22Rv1 (cell line): ENCODE measurements at regions not wholly inside any gene's neighbourhood (a gene's known extent, or its start where the extent isn't known, plus 50 kb on each side); places are given as distances from the start of the nearest gene placed in this dataset.

ENCODE experiments used
- ZFX ChIP-seq: fragments of 450-650 bp; IDR thresholded peaks from 2 replicates; pipeline ENCODE4 v1.6.1; 2017; ENCODE audit warnings: antibody characterized with exemption, borderline replicate concordance
- TF ChIP-seq, protein P1 (sequence below): fragments of 450-650 bp; IDR thresholded peaks from 2 replicates; pipeline ENCODE4 v1.5.1; 2017; ENCODE audit warnings: mild to moderate bottlenecking

DNA sequence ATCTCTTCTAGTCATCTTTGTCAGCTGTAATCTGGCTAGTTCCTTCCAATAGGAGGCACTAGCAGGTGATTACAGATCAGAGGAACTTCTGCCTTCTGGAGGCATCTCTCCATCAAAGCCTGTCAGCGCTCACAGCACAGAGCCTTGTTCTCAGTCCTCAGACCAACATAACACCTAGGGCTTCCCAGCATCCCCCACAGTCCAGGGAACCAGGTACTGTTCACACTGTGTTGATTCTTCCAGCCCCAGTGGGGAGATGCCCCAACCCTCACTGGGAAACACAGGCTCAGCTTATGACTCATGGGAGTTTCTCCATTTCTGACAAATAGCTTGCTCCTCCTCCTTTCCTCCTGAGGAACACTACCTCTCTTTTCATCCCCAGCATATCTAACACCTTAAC lies 601.7 kb downstream of the CBLN2 start:
- TF ChIP-seq, protein P1, sequence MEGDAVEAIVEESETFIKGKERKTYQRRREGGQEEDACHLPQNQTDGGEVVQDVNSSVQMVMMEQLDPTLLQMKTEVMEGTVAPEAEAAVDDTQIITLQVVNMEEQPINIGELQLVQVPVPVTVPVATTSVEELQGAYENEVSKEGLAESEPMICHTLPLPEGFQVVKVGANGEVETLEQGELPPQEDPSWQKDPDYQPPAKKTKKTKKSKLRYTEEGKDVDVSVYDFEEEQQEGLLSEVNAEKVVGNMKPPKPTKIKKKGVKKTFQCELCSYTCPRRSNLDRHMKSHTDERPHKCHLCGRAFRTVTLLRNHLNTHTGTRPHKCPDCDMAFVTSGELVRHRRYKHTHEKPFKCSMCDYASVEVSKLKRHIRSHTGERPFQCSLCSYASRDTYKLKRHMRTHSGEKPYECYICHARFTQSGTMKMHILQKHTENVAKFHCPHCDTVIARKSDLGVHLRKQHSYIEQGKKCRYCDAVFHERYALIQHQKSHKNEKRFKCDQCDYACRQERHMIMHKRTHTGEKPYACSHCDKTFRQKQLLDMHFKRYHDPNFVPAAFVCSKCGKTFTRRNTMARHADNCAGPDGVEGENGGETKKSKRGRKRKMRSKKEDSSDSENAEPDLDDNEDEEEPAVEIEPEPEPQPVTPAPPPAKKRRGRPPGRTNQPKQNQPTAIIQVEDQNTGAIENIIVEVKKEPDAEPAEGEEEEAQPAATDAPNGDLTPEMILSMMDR: no peak
- no peak for TF ChIP-seq ZFX
